Stimulated activated CD4-positive, alpha-beta T cell treated with anti-CD3 and anti-CD28 coated beads, TNF-alpha, amount 100 ng/mL, for 24 hours (primary cell): ENCODE measurements at regions not wholly inside any gene's neighbourhood (a gene's known extent, or its start where the extent isn't known, plus 50 kb on each side); places are given as distances from the start of the nearest gene placed in this dataset.
"Not testable (repeated sequence)": the region's sequence is repeated elsewhere in the genome, so short reads cannot be mapped to it uniquely, and the experiment has no call there.

Experiments used
- DNase-seq, 3 experiments: peaks; one replicate each; pipeline ENCODE4 v3.0.0-alpha.2; 2020; ENCODE audit warnings: low read depth in 3 of 3

- no peak for DNase-seq
Measured at GRCh38 chr6:150739711-150740349, 125.7 kb upstream of the MTHFD1L start.

GRCh38 chr6:150740453-150740852 lies 125.0 kb upstream of the MTHFD1L start:
- DNase-seq: no peak

DNA sequence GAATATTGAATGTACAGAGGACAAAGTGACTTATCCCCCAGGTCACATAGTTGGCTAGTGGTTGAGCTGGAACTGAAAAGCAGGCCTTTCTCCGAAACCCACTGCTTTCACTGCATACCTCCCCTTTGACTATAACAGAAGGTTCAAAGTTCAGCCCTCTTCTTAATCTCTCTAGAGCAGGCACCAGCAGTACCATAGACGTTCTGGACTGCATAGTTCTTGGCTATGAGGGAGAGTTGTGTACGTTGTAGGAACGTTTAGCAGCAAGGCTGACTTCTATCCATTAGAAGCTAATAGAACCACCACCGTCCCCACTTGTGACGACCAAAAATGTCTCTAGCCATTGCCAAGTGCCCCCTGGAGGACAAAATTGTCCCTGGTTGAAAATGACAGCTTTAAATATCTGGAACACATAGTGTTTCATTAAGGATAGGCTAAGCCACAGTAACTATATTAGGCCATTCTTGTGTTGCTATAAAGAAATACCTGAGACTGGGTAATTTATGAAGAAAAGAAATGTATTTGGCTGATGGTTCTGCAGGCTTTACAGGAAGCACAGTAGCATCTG lies 123.8 kb upstream of the MTHFD1L start:
- DNase-seq: no peak

DNA sequence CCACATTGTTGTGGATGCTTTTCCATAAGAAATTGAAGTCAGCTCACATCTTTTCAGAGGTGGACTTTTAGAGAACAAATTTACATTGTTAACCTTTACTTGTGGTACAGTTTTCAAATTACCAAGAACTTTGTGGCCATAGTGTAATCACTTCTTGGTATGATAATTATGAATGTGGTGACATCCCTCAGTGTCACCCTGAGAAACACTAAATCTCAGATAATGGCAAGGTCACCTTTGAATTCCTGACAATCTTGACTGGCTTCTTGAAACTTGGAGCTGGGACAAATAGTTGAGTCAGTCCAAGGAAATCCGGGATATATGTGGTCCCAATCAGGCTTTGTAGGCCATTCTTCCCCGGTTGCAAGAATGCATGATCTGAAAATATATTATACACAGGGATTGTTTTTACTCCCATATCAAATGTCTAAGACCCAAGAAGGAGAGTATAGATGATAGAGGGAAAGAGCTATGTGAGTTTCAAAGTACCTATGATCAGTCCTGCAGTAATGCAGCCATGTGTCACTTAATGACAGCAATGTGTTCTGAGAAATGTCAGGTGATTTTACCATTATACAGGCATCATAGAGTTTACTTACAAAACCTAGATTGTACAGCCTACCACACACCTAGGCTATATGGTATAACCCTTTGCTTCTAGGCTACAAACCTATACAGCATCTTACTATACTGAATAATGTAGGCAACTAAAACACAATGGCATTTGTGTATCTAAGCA lies 120.8 kb upstream of the MTHFD1L start:
- no peak for DNase-seq

DNA sequence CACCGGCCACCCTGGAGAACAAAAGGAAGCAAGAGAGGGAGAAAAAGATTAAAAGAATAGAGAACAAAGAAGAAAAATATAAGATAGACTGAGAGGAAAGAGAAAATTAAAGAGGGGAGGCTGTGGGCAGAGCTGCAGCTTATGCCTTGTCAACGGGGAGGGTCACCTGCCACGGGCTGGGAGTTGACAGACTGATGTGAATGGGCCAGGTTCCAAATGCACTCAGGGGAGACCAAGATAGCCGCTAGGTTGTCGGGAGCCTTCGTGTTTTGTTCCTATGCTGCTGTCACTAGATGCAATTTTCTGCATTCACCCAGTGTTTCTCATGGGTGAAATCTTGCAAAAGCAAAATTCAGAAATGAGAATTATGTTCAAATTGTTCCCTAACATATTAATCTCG lies 119.6 kb upstream of the MTHFD1L start:
- no peak for DNase-seq

- no peak for DNase-seq
Measured at GRCh38 chr6:150747155-150747554, 118.3 kb upstream of the MTHFD1L start.

- no peak for DNase-seq
Measured at GRCh38 chr6:150749091-150749670, 116.3 kb upstream of the MTHFD1L start.

DNA sequence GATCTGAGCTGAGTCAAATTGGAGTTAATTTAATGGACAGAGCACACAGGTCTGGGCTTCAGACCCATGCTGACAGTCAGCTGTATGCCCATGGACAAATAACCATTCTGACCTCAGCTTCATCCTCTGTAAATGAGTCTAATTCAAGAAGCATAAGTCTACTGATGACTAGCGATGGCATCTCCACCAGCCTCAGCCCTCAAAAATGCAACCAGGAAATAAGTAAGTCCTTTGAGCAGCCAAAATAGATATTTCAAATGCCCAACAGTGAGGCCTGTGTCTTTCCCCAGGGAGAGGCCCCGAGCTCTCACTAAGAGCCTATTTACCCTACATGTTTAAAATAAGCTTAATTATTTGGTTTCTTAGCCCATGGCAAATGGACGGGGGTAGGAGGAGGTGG lies 114.2 kb upstream of the MTHFD1L start:
- DNase-seq: no peak

DNA sequence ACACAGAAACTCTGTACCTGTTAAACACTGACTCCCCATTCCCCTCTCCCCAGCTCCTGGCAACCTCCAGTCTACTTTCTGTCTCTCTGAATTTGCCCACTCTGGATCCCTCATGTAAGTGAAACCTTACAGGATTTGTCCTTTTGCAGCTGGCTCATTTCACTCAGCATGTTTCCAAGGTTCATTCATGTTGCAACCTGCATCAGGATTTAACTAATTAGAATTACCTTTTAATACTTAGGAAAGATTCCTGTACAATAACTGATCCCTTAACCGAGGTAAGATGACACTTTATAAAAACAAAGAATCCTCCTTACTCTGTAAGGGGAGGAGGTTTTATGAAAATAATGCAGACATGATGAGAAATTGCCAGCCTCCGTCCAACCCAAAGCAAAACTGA lies 113.1 kb upstream of the MTHFD1L start:
- no peak for DNase-seq

- no peak for DNase-seq
Measured at GRCh38 chr6:150753371-150754064, 112.0 kb upstream of the MTHFD1L start.

DNA sequence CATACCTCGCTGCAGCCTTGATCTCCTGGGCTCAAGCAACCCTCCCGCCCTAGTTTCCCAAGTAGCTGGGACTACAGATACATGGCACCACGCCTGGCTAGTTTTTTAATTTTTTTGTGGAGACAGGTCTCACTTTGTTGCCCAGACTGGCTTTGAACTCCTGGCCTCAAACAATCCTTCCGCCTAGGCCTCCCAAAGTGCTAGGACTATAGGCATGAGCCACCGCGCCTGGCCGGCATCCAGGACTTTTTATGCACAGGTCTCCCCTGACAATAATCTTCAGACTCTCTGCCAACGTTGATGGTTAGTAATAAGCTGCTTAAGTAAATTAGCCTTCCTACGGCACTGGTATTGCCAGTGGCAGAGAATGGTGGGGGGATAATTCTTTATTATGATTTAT lies 110.5 kb upstream of the MTHFD1L start:
- DNase-seq: no peak

DNA sequence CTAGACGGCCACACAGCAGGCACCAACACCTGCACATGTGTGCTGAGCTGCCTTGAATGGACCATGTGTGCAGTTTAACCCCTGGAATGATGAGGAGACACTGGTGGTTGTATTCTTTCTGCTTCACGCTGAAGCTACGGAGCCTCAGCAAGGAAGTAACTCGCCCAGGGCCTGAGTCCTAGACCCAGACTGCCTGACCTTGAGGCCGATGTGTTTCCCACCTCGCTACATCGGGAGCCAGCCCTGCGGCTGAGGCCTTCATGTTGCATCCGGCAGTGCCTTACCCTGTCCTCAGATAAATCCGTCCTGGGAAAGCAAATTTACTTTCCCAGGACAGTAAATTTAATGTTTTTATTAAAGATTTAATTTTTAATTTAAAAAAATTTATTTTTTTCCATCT lies 110.0 kb upstream of the MTHFD1L start:
- DNase-seq: no peak

- no peak for DNase-seq
Measured at GRCh38 chr6:150756173-150756572, 109.3 kb upstream of the MTHFD1L start.

DNA sequence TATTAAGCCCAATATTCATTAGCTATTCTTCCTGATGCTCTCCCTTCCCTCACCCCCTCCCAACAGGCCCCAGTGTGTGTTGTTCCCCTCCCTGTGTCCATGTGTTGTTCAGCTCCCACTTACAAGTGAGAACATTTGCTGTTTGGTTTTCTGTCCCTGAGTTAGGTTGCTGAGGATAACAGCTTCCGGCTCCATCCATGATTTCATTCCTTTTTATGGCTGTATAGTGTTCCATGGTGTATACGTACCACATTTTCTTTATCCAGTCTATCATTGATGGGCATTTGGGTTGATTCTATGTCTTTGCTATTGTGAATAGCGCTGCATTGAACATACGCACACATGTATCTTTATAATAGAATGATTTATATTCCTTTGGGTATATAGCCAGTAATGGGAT lies 107.7 kb upstream of the MTHFD1L start:
- DNase-seq: not testable (repeated sequence)

- DNase-seq: no peak
Measured at GRCh38 chr6:150759483-150759882, 106.0 kb upstream of the MTHFD1L start.

- DNase-seq: no peak
Measured at GRCh38 chr6:150761771-150762170, 103.7 kb upstream of the MTHFD1L start.

- DNase-seq: no peak
Measured at GRCh38 chr6:150764334-150765066, 101.0 kb upstream of the MTHFD1L start.

- no peak for DNase-seq
Measured at GRCh38 chr6:150765067-150765764, 100.3 kb upstream of the MTHFD1L start.

DNA sequence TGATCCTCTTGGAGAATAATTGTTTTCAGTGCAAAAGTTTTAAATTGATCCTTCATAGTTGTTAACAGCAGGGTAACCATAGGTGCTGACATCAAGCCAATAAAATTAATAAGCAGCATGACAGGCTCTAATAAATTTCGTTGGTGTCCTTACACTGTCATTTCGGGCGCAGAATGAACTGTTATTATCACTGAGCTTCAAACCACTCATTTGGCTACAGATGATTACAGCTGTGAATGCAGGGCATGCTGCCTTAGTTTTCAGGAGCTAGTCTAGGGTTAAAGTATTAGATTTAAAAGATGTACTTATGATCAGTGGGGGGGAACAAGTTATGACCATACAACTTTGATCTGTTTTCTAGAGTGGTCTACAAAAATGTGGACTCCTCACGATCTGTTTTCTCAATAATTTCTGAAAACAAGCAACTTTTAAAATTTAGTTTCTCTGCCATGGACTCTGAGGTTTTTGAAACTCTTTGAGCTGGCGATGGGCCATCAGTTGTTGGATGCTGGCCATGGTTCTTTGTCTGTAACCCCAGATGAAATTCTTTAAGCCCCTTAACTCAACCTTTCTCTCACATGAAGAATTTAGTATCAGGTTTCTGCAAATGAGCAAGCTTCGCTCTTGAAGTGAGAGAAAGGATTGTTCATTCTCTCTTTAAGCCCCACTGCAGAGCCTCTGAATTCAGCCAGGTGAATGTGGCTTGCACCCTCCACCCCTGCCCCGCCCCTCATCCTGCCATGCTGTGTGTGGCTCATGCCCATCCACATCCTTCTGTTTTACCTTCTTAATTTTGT lies 99.1 kb upstream of the MTHFD1L start:
- DNase-seq: no peak

GRCh38 chr6:150767161-150767560 lies 98.3 kb upstream of the MTHFD1L start:
- DNase-seq: no peak
